ENCODE measurements at regions not wholly inside any gene's neighbourhood (a gene's known extent, or its start where the extent isn't known, plus 50 kb on each side); places are given as distances from the start of the nearest gene placed in this dataset.

- Histone ChIP-seq H4K20me1 (ENCODE audit: insufficient read depth, low read length) (no peaks in the 10 kb centered on the region), H3K27me3 (ENCODE audit: low read depth, low read length) (no peaks in the 10 kb centered on the region), H3K36me3 (replicated peaks; ENCODE audit: low read depth, low read length) (no peaks in the 10 kb centered on the region), H3K4me3 (ENCODE audit: low read length) (no peak overlapping the region), H3K4me1 (ENCODE audit: low read length) (no peaks in the 10 kb centered on the region), H3K9ac (ENCODE audit: low read length) (no peak overlapping the region), H3K9me3 (ENCODE audit: insufficient read depth, low read length) (no peaks in the 10 kb centered on the region), H2AFZ (ENCODE audit: low read depth, low read length) (no peak overlapping the region), H3K4me2 (ENCODE audit: low read length) (no peak overlapping the region), H3K27ac (ENCODE audit: low read length) (no peak overlapping the region), H3K79me2 (ENCODE audit: low read length) (no peaks in the 10 kb centered on the region)
- TF ChIP-seq CTCF (IDR thresholded peaks at IDR 0.05; ENCODE audit: low read depth, low read length) (no peak), EZH2phosphoT487 (IDR thresholded peaks at IDR 0.05; ENCODE audit: low read depth) (no peak)
Measured at GRCh38 chr11:26019386-26019785, 312.5 kb upstream of the ANO3 start.

GRCh38 chr11:26021017-26021416, 310.9 kb upstream of the ANO3 start:
- no peak overlapping the region for H3K4me2 ChIP-seq (ENCODE audit: low read length)
- H3K4me1 ChIP-seq (ENCODE audit: low read length): no peaks in the 10 kb centered on the region
- no peaks in the 10 kb centered on the region for H3K9me3 ChIP-seq (ENCODE audit: insufficient read depth, low read length)
- H3K4me3 ChIP-seq (ENCODE audit: low read length): no peak overlapping the region
- no peak overlapping the region for H2AFZ ChIP-seq (ENCODE audit: low read depth, low read length)
- no peaks in the 10 kb centered on the region for H4K20me1 ChIP-seq (ENCODE audit: insufficient read depth, low read length)
- no peaks in the 10 kb centered on the region for H3K36me3 ChIP-seq (replicated peaks; ENCODE audit: low read depth, low read length)
- H3K9ac ChIP-seq (ENCODE audit: low read length): no peak overlapping the region
- no peaks in the 10 kb centered on the region for H3K79me2 ChIP-seq (ENCODE audit: low read length)
- TF ChIP-seq CTCF (IDR thresholded peaks at IDR 0.05; ENCODE audit: low read depth, low read length) (no peak), EZH2phosphoT487 (IDR thresholded peaks at IDR 0.05; ENCODE audit: low read depth) (no peak)
- H3K27ac ChIP-seq (ENCODE audit: low read length): no peak overlapping the region
- no peaks in the 10 kb centered on the region for H3K27me3 ChIP-seq (ENCODE audit: low read depth, low read length)

- Histone ChIP-seq H3K4me1 (ENCODE audit: low read length) (no peaks in the 10 kb centered on the region), H3K27me3 (ENCODE audit: low read depth, low read length) (no peaks in the 10 kb centered on the region), H3K27ac (ENCODE audit: low read length) (no peak overlapping the region), H3K4me3 (ENCODE audit: low read length) (no peak overlapping the region), H3K79me2 (ENCODE audit: low read length) (no peaks in the 10 kb centered on the region), H3K4me2 (ENCODE audit: low read length) (no peak overlapping the region), H4K20me1 (ENCODE audit: insufficient read depth, low read length) (no peaks in the 10 kb centered on the region), H2AFZ (ENCODE audit: low read depth, low read length) (no peak overlapping the region), H3K36me3 (replicated peaks; ENCODE audit: low read depth, low read length) (no peaks in the 10 kb centered on the region), H3K9ac (ENCODE audit: low read length) (no peak overlapping the region), H3K9me3 (ENCODE audit: insufficient read depth, low read length) (no peaks in the 10 kb centered on the region)
- TF ChIP-seq EZH2phosphoT487 (IDR thresholded peaks at IDR 0.05; ENCODE audit: low read depth) (no peak), CTCF (IDR thresholded peaks at IDR 0.05; ENCODE audit: low read depth, low read length) (no peak)
Measured at GRCh38 chr11:26023057-26023456, 308.9 kb upstream of the ANO3 start.

GRCh38 chr11:26025676-26026075, 306.3 kb upstream of the ANO3 start:
- H3K4me3 ChIP-seq (ENCODE audit: low read length): no peak overlapping the region
- no peak overlapping the region for H3K27ac ChIP-seq (ENCODE audit: low read length)
- H3K79me2 ChIP-seq (ENCODE audit: low read length): no peaks in the 10 kb centered on the region
- TF ChIP-seq EZH2phosphoT487 (IDR thresholded peaks at IDR 0.05; ENCODE audit: low read depth) (no peak), CTCF (IDR thresholded peaks at IDR 0.05; ENCODE audit: low read depth, low read length) (no peak)
- no peaks in the 10 kb centered on the region; the same call in 1 of the 2 replicates for H3K4me1 ChIP-seq (ENCODE audit: low read length)
- no peaks in the 10 kb centered on the region for H3K36me3 ChIP-seq (replicated peaks; ENCODE audit: low read depth, low read length)
- no peak overlapping the region for H3K4me2 ChIP-seq (ENCODE audit: low read length)
- H3K9me3 ChIP-seq (ENCODE audit: insufficient read depth, low read length): no peaks in the 10 kb centered on the region
- H3K27me3 ChIP-seq (ENCODE audit: low read depth, low read length): no peaks in the 10 kb centered on the region
- no peak overlapping the region for H2AFZ ChIP-seq (ENCODE audit: low read depth, low read length)
- no peak overlapping the region for H3K9ac ChIP-seq (ENCODE audit: low read length)
- no peaks in the 10 kb centered on the region for H4K20me1 ChIP-seq (ENCODE audit: insufficient read depth, low read length)
